ENCODE measurements at regions not wholly inside any gene's neighbourhood (a gene's known extent, or its start where the extent isn't known, plus 50 kb on each side); places are given as distances from the start of the nearest gene placed in this dataset.

DNA sequence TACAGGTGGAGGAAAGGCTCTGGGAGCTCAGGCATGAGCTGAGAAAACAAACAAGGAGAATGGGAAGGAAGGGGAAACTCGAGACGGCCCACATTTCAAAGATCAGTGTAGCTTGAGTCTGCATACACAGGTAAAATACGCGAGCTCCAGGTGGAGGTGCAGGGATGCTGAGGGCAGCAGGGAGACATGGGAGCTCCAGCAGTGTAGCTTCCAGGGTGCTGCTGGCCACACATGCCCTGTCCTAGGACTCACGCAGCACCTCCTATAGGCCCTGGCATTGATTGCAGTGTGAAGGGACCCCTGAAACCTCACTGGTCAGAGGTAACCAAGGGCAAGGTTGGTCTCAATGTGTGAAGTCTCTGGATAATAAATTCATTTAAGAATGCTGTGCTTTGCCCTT, 362.8 kb upstream of the HS6ST1 start:
- DNase-seq, result no peak

DNA sequence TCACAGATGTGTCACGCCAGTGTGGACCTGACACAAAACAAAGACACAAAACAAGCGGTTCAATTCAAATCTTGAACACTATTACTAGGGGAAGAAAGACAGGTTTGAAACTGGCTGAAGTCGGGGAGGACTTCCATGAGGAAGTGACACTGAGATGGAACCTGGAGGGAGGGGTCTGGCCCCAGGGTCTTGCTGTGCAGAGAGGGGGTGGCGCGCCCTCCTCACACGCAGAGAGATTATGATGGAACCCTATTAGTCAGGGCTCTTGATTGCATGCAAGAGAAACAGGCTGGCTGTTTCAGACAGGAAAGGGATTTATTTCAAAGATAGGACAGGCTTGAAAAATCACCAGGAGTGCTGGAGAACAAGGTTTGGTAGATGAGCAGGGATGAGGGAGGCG, 363.6 kb upstream of the HS6ST1 start:
- no peak for DNase-seq

DNA sequence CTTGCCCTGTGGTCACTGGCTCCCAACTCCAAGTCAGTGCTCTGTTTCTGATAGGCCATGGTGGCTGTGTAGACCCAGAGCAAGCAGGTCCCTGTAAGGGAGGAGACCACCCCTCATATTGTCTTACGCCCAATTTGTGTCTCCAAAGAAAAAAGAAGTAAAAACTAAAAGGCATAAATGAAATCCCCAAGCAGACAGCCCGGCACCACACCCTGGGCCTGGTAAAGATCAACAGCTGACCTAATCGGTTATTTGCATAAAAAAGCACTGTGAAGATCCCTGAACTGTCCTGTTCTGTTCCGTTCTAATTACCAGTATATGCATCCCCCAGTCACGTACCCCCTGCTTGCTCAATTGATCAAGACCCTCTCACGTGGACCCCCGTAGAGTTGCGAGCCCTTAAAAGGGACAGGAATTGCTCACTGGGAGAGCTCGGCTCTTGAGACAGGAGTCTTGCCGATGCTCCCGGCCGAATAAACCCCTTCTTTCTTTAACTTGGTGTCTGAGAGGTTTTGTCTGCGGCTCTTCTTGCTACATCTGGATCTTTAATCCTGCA, 364.1 kb upstream of the HS6ST1 start:
- DNase-seq, result no peak

DNA sequence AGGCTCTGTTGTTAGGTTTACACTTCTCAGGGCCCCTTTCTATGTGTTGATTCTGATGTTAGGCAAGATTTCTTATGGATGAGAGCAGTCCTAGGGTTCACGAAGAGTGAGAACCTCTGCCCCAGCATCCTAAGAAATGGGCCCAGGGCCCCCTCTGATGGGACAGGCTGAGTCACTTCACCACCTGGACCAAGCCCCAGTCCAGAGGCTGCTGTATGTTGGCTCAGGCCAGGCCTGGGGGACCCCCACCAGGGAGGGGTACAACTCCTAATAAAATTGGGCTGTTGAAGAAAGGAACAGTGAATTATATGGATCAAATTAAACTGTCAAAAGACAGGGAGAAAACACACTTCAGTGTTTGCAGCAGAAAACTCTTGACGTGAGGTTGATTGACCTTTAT, 365.9 kb upstream of the HS6ST1 start:
- DNase-seq, result no peak

DNA sequence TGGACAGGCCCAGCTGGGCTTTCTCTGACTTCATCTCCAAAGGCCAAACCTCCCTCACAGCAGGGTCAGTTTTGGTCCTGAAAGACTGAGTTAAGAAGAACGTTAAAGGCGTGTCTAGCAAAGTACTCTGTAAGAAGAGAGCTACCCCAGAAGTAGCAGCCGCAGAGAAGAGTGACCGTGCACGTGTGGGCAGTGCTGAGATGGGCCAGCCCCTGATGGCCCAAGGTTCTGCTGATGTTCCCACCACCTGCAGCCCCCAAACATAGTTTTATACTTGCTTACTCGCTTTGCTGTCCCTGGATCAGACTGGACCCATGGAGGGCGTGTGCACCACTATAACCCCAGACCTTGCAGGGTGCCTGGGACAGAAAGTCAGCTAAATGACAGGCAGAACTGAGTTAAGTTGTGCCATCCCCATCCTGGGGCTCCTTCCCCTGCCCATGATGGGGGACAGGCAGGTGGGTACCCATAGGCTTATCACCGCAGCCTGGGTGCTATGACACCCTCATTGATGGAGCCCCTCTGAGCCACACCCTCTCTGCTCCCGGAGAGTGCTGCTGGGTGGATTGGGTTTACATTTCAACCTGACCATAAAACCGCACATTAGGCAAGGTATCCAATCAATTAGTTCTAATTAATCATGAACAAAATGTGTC, 367.3 kb upstream of the HS6ST1 start:
- DNase-seq, result no peak

DNA sequence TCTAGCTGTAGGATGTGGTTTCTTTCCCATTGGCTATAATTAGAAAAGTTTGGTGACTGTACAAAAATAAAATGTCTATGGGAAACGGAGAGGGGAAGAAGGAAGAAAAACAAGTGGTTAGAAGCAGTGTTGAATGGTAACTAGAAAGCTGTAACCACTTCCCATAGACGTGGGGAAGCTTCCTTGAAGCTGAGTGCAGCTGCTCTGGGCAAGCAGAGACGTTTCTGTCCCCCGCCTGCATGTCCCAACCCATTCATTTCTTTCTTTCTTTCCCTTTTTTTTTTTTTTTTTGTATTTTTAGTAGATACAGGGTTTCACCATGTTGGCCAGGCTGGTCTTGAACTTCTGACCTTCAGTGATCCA, 367.8 kb upstream of the HS6ST1 start:
- DNase-seq, result no peak

DNA sequence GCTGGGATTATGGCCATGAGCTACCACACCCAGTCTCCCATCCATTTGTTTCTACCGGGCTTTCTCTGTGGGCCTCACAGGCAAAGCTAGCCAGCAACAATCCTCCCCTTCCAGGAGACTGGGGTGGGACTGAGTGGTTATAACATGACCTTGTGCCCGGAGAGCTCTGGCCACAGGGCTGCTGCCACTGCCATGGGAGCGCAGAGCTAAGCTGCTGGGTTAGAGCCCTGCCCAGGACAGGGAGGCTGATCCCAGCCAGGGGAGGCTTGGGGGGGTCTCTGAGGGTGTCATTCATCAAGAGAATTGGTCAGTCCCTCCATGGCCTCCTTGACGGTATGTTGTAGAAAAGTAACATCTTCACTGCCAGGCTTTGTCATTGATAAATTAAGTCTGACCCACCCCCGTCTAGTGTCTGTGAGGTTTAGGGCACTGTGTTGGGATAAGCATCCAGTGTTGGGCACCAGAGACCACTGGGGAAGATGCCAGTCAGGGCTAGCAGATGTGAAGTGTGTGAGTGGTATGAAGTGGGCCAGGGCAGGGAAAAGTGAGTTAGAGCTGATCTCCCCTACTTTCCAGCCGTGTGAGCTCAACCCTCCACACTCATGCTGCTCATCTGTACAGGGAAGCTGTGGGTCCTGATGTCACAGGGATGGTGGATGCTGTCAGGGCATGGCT, 368.4 kb upstream of the HS6ST1 start:
- DNase-seq, result no peak

DNA sequence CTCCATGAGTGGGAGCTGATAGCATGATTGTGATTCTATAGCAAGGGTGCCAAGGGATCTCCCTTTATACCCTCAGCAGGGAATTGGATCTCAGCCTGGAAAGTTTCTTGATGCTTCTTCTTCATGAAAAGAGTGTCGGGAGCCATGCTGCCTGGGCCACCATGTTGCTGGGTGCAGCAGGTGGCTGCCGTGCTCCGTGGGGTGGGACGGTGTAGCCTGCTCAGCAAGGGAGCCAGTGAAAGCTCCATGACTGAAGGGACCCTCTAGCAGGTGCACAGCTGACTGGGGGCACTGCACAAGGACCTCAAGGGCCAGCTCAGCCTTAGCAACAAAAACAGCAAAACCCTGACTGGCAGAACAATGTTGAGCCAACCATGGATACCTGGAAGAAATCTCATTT, 368.9 kb upstream of the HS6ST1 start:
- DNase-seq, result no peak

DNA sequence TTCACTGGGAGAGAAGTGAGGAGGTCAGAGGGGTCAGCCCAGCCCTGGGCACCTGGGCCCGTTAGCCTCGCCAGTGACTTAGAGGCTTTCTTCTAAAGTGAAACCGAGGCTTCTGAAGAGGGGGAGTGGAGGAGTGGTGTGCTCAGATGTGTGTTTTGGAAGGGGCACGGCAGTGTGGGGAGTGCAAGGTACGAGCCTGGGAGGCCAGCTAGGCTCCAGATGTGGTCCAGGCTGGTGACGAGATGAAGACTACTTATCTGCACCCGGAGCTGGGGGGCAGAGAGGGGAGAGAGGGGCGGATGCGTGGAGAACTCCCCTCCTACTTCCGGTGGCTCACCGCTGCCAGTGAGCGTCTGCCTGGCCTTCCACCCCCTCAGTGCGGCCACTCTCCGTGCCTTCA, 371.3 kb upstream of the HS6ST1 start:
- no peak for DNase-seq

DNA sequence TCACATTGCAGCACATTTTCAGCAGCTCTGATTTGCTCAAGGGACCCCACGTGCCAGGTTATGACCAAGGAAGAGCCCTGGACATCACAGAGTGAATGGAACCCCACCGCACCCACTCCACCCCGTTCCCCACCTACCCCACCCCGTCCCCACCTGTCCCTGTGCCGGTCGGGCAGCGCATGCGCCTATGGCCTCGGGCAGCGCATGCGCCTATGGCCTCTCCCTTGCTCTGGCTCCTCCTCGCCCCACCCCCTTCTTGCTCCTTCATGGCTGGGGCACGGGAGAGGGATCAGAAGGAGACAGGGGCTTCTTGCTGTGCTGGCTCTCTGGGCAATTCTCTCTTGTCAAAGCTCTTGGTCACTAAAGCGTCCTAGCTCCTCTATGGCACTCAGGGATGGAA, 371.8 kb upstream of the HS6ST1 start:
- no peak for DNase-seq

DNA sequence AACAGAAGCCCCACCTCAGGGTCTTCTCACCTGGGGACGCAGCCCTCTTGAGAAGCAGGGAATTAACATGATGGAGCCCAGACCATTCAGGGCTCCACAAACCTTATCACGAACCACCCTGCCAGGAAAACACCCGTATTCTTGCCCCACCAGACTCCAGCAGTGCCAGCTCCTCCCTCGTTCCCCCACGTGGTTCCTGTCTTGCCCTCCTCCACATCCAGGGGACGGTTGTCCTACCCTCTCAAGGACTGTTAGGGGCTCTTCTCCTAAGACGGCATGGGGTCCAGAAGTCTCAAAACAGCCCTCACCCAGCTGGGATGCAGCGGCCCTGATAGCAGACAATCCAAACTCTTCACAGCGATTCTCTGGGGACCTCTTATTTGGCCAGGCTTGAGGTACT, 372.2 kb upstream of the HS6ST1 start:
- DNase-seq, result no peak

DNA sequence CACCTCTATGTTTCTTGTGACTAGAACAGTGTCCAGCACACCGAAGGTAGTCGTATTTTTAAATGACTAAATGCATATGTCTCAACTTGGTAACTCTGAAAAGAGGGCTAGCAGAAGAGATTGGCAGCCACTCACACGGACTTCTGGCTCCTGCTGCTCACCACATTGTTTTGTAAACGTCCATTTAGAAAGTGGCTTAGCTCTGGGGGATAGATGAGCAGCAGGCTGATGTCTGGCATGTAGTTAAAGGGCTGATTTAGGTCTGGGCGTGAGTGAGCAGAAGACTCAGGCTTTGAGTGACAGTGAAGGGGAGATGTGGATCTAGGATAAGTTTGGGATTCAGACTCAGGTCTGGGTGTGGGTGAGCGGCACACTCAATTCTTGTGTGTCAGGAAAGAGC, 372.9 kb upstream of the HS6ST1 start:
- no peak for DNase-seq

DNA sequence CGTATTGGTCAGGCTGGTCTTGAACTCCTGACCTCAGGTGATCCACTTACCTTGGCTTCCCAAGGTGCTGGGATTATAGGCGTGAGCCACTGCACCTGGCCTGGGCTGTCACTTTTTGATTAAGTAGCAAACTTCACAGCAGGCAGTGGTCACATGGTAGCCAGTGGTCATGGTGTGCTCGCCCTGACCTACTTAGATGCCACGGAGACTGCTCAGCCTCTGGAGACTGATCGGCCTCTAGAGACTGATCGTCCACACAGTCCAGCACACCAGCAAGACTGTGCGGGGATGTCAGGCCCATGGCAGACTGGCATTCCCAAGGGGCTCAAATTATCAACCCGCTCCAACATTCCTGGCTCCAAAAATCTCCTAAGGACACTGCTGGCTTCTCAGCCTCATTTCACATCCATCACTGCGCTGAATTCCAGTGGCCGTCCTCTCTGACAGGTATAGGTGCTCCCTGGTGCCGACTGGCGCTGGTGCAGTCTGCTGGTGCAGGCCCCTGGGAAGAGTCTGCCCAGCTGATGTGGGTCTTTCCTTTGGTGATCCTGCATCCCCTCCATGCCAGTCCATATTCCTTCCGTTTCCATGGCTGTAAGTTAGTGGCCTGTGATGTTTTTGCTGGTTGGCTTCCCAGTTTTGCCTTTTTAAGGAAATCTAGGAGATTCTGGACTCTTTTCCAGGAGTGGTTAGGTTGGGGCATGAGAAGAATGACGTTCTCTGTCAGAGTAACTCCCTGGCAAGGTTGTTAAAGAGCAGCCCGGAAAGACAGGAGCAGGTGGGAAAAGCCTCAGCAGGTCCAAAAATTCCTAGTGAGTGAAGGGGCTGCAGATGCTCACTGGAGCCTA, 374.5 kb upstream of the HS6ST1 start:
- no peak for DNase-seq

DNA sequence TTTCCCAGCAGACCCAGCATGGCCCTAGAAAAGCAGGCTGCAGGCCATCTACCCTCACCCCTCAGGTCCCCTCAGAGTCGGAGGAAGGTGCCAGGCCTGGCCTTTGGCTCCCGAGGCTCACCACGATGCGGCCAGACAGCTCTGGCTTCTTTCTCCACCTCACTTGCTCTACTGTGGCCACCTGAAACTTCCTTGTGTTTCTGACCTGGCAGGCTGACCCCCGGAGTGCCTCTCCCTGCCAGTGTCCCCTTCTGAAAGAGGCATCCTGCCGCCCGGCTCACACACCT, 375.0 kb upstream of the HS6ST1 start:
- DNase-seq, result no peak

DNA sequence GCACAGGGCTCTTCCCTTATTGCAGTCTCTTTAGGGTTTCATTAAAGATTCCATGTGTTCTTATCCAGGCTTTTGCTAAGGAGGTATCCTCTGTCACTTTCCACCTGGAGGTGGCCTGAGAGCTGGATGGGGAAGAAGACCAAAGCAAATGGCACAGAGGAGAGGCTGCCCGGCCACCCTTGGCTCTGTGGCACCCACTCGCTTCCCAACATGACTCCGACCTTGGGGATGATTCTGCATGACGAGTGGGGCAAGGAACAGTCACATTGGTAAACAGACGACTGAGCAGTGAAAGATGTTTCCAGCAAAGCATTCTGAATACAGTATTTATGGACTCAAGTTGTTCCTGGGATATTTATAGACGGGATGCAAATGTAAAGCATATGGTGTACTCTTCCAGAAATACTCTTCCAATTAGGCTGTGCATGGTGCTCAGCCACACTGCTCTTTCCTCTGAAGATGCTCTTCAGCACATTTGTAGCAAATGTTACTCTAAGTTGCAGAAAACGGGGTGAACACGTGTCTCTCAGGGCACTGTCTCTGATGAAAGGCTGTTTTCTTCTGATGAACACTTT, 377.1 kb upstream of the HS6ST1 start:
- DNase-seq, result no peak

DNA sequence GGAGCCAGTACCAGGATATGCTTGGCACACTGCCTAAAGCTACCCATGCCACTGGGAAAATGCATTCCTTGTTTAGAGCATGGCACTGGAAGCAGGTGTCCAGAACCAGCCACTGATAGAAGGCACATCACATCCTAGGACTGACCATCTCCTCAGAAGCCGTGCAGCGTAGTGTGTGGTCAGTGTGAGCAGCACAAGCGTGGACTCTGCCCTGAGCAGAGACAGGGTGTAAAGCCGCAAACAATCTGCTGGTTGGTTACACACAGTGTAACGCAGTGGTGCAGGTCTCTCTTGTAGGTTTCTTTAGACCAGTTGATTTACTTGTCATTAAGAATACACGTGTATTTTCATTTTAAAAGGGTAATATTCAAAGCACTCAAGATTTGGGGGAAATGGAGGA, 377.8 kb upstream of the HS6ST1 start:
- no peak for DNase-seq

DNA sequence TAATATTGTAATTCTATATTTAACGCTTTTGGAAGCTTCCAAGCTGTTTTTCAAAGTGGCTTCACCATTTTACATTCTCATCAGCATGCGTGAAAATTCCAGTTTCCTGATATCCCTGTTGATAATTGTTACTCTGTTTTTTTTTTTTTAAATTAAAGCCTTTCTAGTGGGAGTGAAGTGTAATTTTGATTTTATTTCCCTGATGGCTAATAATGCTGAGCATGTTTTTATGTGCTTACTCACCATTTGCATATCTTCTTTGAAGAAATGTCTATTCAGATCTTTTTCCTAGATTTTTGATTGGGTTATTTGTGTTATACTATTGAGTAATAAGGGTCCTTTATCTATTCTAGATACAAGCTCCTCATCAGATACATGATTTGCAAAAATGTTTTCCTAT, 382.8 kb upstream of the HS6ST1 start:
- no peak for DNase-seq

DNA sequence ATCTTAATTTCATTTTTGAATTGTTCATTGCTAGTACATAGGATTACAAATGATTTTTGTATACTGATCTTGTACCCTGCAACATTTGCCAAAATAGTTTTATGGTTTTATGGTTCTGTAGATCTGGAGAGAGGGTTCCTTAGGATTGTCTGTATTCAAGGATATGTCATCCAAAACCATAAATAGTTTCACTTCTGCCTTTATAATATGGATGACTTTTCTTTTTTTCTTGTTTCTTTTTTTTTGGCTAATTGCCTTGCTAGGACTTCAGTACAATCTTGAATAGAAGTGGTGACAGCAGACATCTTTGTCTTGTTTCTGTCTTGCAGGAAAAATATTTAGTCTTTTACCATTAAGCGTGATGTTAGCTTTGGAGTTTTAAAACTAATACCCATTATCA, 383.9 kb upstream of the HS6ST1 start:
- no peak for DNase-seq

DNA sequence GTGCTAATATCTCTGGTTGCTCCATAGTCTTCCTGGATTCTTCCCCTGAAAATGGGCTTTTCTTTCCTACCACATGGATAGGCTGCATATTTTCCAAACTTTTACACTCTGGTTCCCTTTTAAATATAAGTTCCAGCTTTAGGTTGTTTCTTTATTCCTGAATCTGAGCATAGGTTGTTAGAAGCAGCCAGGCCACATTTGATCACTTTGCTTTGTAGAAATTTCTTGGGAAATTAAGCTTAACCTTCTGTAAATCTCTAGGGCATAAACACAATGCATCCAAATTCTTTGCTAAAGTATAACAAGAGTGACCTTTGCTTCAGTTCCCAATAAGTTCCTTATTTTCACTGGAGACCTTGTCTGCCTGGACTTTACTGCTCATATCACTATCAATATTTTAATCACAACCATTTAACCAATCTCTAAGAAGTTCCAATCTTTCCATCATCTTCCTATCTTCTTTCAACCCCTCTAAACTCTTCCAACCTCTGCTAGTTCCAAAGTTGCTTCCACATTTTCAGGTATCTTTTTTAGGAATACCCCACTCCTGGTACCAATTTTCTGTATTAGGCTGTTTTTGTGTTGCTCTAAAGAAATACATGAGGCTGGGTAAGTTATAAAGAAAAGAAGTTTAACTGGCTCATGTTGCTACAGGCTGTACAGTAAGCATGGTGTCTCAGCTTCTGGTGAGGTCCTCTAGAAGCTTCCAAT, 389.6 kb upstream of the HS6ST1 start:
- no peak for DNase-seq

DNA sequence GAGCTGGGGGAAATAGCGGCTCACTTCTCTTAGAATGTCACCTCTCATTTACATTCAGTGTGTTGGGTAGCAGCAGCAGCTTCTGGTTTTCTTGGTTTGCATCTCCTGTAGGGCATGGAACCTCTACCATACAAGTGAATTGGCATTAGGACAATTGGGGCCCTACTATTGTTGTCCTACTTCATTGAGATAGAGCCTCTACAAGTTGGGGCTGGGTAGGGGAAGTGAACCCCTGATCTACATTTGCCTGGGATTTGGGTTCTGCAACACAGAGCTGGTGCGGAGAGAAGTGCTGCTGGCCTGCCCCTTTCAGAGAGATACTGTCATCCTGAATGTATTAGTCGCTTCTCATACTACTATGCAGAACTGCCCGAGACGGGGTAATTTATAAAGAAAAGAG, 391.6 kb upstream of the HS6ST1 start:
- no peak for DNase-seq

DNA sequence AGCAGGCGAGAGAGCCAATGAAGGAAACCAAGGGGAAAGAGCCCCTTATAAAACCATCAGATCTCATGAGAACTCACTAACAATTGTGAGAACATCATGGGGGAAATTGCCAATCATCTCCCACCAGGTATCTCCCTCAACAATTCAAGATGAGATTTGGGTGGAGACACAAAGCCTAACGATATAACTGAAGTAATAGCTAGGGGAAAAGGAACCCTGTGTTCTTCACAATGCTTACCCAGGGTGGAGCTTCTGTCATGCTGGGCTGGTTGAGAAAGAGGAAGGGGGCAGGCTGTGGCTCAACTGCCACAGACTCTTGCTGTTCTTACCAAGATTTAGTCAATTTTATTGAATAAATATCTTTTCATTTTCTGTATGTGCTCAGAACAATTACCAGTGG, 392.1 kb upstream of the HS6ST1 start:
- DNase-seq, result no peak

DNA sequence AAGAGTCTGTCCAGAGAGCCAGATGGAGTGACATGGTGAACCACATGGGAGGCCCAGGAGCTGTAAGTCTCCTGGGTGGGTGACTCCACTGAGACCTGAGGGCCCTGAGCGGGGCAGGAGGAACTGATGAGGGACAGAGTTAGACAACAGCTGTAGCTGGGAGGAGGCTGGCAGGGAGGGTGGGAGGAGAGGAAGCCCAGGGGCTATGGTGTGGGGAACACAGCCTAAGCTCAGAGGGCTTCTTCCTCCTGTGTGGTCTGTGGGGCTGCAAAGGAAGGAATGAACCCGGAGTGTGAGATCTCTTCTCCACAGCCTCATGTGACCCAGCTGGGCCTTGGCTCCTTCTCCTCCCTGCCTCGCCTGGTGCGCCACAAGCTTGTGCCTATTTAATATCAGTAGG, 395.6 kb upstream of the HS6ST1 start:
- DNase-seq, result no peak

DNA sequence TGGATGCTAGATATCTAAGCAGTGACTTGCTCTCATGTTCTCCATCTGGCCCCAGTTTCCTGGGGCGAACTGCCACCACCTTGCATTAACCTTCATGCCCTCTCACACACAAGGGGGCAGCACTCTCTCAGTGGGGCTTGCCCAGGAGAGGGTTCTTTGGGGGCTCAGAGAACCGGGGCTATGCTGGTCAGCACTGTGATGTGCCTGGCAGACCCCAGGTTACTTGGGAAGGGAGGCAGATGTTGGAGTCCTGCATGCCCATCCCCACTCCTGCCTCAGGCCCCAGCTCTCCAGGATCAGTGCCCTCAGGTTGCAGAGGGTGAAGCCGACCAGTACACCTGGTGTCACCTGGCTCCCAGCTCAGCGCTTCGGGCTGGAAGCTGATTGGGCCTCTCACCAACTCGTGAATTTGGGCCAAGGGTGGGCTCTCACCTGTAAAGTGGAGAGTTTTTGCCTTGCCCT, 396.2 kb upstream of the HS6ST1 start:
- DNase-seq, result no peak

Data from SIG-M5 (cell line).